SK-MEL-5 (cell line): ENCODE measurements at regions not wholly inside any gene's neighbourhood (a gene's known extent, or its start where the extent isn't known, plus 50 kb on each side); places are given as distances from the start of the nearest gene placed in this dataset.
A peak's percentile ranks its signal among the peaks of the same experiment; 100 is the strongest.

Source experiments
- DNase-seq: peaks from one replicate; pipeline ENCODE4 v3.0.0-alpha.2; 2016; ENCODE audit warnings: low read depth, low spot score
- in situ Hi-C: cut with HindIII; loops from 2 replicates; pipeline ENCODE4 v1.10.0; 2016; ENCODE audit warnings: low sequenced_read_pairs, high pct_unique_total_duplicates, low pct_unique_long_range_greater_than_20kb

GRCh38 chr18:61989138-61989537 is 96.3 kb upstream of the RNF152 start:
- no peak for DNase-seq
- in situ Hi-C loops = no loop called here

- DNase-seq = no peak
Measured at GRCh38 chr18:61988100-61988499, 95.3 kb upstream of the RNF152 start.

GRCh38 chr18:61985681-61986080 is 92.9 kb upstream of the RNF152 start:
- in situ Hi-C loops = no loop called here
- DNase-seq = no peak

More at GRCh38 chr18:61988100-61988499, 95.3 kb upstream of the RNF152 start:
- in situ Hi-C loops = no loop called here

GRCh38 chr18:61984349-61984748 is 91.5 kb upstream of the RNF152 start:
- in situ Hi-C loops = no loop called here
- DNase-seq = no peak

- no peak for DNase-seq
- in situ Hi-C loops = no loop called here
Measured at GRCh38 chr18:61982475-61982874, 89.7 kb upstream of the RNF152 start.

DNA sequence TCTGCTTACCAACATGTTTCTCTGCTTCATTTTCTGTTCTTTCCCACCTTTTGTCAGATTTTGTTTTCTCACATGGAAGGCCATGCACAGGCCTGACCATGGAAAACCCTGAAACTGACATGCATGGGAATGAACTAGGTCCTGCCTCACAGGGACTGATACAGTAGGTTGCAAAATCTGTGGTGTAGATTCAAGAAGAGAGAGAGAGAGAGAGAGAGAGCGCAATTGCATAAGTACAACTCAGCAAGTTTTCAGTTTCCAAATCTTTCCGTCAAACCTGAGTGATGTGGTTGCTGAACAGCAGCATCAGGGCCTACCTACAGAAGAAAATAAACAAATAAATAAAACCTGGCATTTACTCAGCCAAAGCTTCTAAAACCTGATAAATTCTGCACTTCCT is 87.5 kb upstream of the RNF152 start:
- no peak for DNase-seq
- in situ Hi-C loops = no loop called here

- no peak for DNase-seq
- in situ Hi-C loops = no loop called here
Measured at GRCh38 chr18:61975526-61976326, 82.9 kb upstream of the RNF152 start.

- no peak for DNase-seq
- in situ Hi-C loops = no loop called here
Measured at GRCh38 chr18:61973273-61974115, 80.7 kb upstream of the RNF152 start.

DNA sequence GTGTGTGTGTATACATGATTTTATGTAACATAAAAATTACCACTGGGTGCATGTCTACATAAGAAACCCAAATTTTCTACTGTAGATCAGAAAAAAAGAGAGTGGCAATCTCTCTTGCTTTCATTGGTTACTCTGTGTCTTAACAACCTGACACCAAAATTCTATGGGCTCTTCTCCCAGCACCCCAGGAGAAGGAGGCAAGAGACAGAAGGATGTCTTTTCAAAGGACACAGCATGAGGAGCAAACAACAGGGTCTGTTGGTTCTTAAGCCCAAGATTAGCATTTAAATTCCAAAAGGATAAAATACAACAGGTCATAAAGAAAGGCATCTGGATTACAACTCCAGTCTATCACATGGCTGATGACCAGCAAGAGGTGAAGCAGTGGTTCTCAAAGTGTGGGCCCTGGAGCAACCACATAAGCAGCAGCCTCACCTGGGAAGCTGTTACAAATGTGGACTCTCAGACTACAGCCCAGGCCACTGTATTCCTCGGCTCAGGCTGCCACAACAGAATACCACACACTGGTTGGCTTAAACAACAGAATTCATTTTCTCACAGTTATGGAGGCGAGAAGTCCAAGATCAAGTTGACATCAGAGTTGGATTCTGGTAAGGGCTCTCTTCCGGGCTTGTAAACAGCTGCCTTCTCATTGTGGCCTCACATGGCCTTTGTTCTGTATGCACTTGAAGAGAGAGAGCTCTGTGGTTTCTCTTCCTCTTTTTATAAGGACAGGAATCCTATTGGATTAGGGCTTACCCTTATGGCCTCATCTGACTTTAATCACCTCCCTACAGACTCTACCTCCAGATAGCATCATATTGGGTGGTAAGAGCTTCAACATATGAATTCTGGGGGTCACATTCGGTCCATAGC is 79.8 kb upstream of the RNF152 start:
- no peak for DNase-seq
- in situ Hi-C loops = no loop called here

DNA sequence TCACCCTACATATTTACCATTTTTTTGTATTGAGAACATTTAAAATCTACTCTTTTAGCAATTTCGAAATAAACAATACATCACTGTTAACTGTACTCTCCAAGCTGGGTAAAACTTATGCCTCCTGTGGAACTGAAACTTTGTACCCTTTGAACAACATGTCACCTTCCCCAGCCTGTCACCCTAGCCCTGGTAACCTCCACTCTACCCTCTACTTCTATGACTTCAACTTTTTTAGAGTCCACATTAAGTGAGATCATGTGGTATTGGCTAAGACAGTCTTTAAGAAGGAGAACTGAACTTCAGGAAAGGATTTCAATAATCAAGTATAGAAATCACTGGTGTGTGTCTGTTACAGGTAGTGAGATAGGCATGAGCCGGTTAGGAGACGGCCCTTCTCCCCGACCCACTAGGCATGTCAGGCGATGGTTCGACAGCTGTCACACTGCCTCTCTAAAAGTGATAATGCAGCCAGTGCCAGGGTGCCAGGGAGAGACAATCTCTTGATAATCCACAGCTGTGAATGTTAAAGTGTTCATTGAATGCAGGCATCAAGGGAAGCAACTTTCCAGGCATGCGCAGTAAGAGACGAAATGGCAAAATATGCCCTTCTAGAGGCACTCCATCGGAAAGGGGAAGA is 74.6 kb upstream of the RNF152 start:
- no peak for DNase-seq
- in situ Hi-C loops = no loop called here

DNA sequence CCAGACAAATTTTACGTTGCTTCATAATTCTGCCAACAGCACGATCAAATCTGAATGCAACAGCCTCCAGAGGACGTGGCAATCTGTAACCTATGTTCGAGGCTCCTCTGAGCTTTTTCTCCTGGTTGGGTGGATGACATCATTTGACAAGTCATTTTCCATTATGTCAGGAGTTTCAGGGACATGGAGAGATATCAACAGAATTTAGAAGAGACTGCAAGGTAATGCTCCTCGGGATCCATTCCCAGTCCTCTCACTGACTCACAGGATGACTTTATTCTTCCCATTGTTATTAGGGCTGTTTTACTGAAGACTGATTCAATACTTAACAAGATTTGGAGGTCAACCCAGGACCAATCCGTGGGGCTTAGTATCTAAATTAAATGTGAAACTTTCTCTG is 72.5 kb upstream of the RNF152 start:
- in situ Hi-C loops = no loop called here

DNA sequence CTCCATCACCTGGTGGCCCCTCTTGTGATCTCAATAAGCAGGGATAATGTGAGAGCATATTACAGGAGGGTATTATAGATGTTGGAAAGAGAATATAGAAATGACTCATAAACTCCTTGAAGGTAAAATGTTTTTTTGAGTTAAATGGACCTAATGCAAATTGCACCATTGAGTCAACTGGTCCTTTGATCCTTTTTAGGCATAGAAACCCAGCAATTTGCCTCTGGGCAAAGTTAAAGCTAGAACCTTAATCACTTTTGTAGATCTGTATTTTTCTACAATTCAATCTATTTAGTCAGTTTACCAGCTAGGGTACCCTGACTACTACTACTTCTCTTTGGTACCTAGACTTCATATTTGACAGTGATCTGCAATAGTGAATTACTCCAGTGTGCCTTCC is 71.8 kb upstream of the RNF152 start:
- no peak for DNase-seq
- in situ Hi-C loops = no loop called here

More for the DNA sequence above, 72.5 kb upstream of the RNF152 start:
- DNase-seq = no peak

DNA sequence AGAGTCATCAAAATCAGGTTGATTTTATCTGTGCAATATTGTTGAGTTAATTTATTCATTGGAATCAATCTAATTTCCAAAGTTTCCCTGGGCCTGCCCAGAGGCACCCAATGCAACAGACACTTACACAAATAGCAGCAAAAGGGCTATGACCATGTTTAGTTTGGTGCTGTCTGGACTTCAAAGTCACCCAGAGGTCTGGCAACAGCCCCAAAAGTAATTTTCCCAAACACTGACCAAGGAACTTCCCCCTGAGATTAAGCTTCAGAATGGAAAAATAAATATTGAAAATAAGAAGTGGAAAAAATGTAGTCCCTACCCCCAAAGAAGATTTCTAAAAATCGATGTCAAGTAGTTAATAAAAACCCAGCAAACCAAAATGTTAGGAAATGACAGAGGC is 70.9 kb upstream of the RNF152 start:
- no peak for DNase-seq
- in situ Hi-C loops = no loop called here

DNA sequence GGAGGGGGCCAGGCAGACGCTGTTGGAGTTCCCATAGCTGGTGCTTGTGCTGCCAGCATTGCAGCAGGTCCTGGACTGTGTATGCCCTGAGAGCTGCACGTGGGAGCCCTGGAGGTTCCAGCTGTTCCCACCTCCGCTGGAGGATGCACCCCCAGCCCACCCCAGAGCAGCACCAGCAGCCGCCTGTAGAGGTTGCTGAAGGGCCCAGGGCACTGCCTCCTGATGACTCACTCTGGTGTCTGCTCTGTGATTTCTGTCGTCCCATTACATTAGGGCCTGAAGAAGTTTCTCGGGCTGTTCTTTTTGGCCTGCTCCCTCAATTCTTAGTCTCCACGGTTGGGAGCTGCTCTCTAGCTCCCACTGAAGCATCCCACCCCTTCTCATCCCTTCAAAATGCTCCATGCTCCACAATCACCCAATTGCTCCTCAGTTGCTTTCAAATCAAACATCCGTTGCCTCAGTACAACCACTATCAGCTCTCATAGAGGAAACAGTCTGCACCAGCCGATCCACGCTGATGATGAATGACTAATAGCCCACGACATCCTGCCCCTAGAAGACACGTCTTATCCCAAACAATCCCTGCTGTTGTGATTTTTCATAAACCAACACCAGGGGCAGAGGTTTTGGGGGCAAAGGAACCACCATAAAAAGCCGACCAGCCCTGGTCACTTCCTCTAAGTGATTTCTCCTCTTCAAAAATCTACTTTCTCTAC is 65.2 kb upstream of the RNF152 start:
- in situ Hi-C loops = no loop called here
- no peak for DNase-seq

GRCh38 chr18:61955644-61956043 is 62.8 kb upstream of the RNF152 start:
- in situ Hi-C loops = no loop called here
- DNase-seq = no peak

GRCh38 chr18:61954096-61954746 is 61.4 kb upstream of the RNF152 start:
- in situ Hi-C loops = no loop called here
- DNase-seq = peak; percentile 19

- no peak for DNase-seq
- in situ Hi-C loops = no loop called here
Measured at GRCh38 chr18:61953641-61954040, 60.8 kb upstream of the RNF152 start.
